ENCODE measurements at regions not wholly inside any gene's neighbourhood (a gene's known extent, or its start where the extent isn't known, plus 50 kb on each side); places are given as distances from the start of the nearest gene placed in this dataset.

DNA sequence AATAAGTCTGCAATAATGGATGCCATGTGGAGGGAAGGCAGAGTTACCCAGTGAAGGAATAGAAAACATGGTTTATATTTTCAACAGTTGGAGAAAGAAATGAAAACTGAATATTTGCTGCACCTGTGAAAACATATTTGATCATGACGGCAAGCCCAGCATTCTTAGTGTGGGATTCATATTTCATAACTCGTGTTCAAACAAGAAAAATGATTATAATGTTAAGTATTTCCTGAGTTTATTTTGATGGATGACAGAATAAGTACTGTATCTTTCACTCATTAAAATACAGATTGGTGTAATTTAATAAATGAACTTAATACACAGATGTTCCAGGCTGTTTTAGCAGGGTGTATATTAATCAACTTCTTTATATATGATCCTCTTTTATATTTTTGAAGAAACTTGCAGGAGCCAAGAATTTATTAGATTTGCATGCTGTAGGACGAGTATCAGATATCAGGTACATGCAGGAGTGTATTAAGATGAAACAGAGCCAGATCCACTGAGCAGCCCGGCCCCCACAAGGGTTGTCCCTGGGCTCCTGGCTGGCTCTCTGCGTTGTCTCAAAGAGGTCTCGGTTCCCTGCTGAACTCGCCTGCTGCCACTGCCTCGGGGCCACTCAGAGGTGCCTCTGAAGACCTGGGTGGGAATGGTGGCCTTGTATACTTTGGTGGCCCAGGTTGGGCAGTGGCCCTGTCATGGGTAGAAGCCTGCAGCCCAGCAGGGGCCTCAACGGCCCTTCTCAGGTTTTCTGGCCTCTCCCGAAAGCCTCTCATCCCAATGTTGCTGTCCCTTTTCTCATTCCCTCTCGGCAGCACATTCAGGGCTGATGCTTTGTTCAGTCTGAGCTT is 95.0 kb upstream of the LDAH start:
- TF ChIP-seq, protein P1, sequence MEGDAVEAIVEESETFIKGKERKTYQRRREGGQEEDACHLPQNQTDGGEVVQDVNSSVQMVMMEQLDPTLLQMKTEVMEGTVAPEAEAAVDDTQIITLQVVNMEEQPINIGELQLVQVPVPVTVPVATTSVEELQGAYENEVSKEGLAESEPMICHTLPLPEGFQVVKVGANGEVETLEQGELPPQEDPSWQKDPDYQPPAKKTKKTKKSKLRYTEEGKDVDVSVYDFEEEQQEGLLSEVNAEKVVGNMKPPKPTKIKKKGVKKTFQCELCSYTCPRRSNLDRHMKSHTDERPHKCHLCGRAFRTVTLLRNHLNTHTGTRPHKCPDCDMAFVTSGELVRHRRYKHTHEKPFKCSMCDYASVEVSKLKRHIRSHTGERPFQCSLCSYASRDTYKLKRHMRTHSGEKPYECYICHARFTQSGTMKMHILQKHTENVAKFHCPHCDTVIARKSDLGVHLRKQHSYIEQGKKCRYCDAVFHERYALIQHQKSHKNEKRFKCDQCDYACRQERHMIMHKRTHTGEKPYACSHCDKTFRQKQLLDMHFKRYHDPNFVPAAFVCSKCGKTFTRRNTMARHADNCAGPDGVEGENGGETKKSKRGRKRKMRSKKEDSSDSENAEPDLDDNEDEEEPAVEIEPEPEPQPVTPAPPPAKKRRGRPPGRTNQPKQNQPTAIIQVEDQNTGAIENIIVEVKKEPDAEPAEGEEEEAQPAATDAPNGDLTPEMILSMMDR (IDR thresholded peaks at IDR 0.05; ENCODE audit: low read depth, low read length) = no peak
- no peak for TF ChIP-seq POLR2A (IDR thresholded peaks at IDR 0.05; ENCODE audit: extremely low read depth, insufficient read length)

All from NB4 (cell line).